GM23248 (cell line): ENCODE measurements at regions not wholly inside any gene's neighbourhood (a gene's known extent, or its start where the extent isn't known, plus 50 kb on each side); places are given as distances from the start of the nearest gene placed in this dataset.

Source experiments
- DNase-seq: peaks from one replicate; pipeline ENCODE4 v3.0.0-alpha.2; 2015
- H2AFZ ChIP-seq: fragments of 200-600 bp; sonication (generic); 2 replicates; pipeline ENCODE4 v1.6.1; 2016; ENCODE audit warnings: antibody characterized with exemption
- H3F3A ChIP-seq: fragments of 200-600 bp; sonication (generic); 2 replicates; pipeline ENCODE4 v1.6.1; 2016; ENCODE audit warnings: mild to moderate bottlenecking, antibody characterized with exemption, mixed run types; ENCODE audit not compliant: insufficient read depth
- H3K27ac ChIP-seq: fragments of 200-600 bp; sonication (generic); 2 replicates; pipeline ENCODE4 v1.5.1; 2016; ENCODE audit warnings: mild to moderate bottlenecking
- H3K27me3 ChIP-seq: fragments of 200-600 bp; sonication (generic); replicated peaks from 2 replicates; pipeline ENCODE4 v1.6.1; 2016; ENCODE audit warnings: mild to moderate bottlenecking; ENCODE audit not compliant: insufficient read depth
- H3K36me3 ChIP-seq: fragments of 200-600 bp; sonication (generic); 2 replicates; pipeline ENCODE4 v1.6.1; 2016; ENCODE audit warnings: low read depth, mild to moderate bottlenecking
- H3K4me1 ChIP-seq: fragments of 200-600 bp; sonication (generic); 2 replicates; pipeline ENCODE4 v1.6.1; 2016; ENCODE audit warnings: mild to moderate bottlenecking; ENCODE audit not compliant: insufficient read depth
- H3K4me2 ChIP-seq: fragments of 200-600 bp; sonication (generic); one replicate; pipeline ENCODE4 v1.6.1; 2016; ENCODE audit warnings: mild to moderate bottlenecking; ENCODE audit not compliant: unreplicated experiment
- H3K4me3 ChIP-seq: fragments of 200-600 bp; sonication (generic); 2 replicates; pipeline ENCODE4 v1.5.1; 2016; ENCODE audit warnings: mild to moderate bottlenecking
- H3K79me2 ChIP-seq: fragments of 200-600 bp; sonication (generic); 2 replicates; pipeline ENCODE4 v1.6.1; 2016; ENCODE audit warnings: mild to moderate bottlenecking; ENCODE audit not compliant: insufficient read depth
- H3K9ac ChIP-seq: fragments of 200-600 bp; sonication (generic); 2 replicates; pipeline ENCODE4 v1.6.1; 2016; ENCODE audit warnings: mild to moderate bottlenecking
- H3K9me2 ChIP-seq: fragments of 200-600 bp; sonication (generic); 2 replicates; pipeline ENCODE4 v1.6.1; 2016; ENCODE audit warnings: mixed run types, mild to moderate bottlenecking, moderate library complexity; ENCODE audit not compliant: insufficient read depth
- H3K9me3 ChIP-seq: fragments of 200-600 bp; sonication (generic); one replicate; pipeline ENCODE4 v1.6.1; 2017; ENCODE audit warnings: low read depth
- H4K20me1 ChIP-seq: fragments of 200-600 bp; sonication (generic); 2 replicates; pipeline ENCODE4 v1.6.0; 2016; ENCODE audit not compliant: insufficient read depth
- EZH2 ChIP-seq: fragments of 200-600 bp; sonication (generic); IDR thresholded peaks from 2 replicates; pipeline ENCODE4 v1.6.1; 2018; ENCODE audit warnings: antibody characterized with exemption, mild to moderate bottlenecking; ENCODE audit not compliant: insufficient read depth, poor library complexity, severe bottlenecking
- EZH2phosphoT487 ChIP-seq: fragments of 200-600 bp; sonication (generic); IDR thresholded peaks from 2 replicates; pipeline ENCODE4 v1.6.1; 2018; ENCODE audit warnings: antibody characterized with exemption, moderate library complexity, mild to moderate bottlenecking, low read depth; ENCODE audit not compliant: insufficient read depth
- WGBS, 2 experiments: methylation state at CpG; one replicate each; pipeline ENCODE4 v1.1.6; 2015 to 2017; ENCODE audit warnings: low lambda C conversion rate in 2 of 2, low coverage in 1 of 2; ENCODE audit errors: missing lambda C conversion rate in 2 of 2; 5-methylcytosine and 5-hydroxymethylcytosine counted together
- in situ Hi-C: fragments of 300-500 bp; cut with MboI; formaldehyde crosslinking; loops from 2 replicates; pipeline ENCODE4 v1.15.0; 2020

DNA sequence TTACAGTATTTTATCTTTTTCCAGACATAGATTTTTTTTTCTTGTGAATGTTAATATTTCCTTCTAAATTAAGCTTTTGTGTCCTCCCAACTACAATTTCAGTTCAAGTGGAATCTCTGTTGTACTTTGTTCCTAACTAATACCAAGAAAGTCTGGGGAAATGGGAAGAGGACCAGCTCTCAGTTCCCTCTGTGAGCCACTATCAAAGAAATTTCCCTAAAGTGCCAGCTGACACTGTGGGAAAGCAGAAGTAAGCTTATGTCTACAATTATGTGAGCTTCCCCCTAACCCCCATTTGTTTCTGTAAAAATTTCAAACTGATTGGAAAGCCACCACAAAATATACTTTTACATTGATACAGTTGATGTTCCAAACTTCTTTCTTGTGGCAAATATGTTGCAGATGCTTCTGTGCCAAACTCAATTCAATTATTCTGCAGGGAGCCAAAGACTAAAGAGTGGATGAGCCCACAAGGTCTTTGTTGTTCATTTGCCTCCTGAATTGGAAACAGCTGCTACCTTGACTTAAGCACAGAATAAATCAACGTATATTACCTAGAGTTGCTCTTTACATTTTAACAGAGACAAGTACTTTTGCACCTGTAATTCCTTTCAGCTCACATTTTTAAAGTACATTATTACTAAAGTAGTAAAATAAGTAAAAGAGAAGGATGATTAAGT lies 306.6 kb downstream of the PTH2R start:
- no peak for DNase-seq
- no peak overlapping the region for H3K27ac ChIP-seq

DNA sequence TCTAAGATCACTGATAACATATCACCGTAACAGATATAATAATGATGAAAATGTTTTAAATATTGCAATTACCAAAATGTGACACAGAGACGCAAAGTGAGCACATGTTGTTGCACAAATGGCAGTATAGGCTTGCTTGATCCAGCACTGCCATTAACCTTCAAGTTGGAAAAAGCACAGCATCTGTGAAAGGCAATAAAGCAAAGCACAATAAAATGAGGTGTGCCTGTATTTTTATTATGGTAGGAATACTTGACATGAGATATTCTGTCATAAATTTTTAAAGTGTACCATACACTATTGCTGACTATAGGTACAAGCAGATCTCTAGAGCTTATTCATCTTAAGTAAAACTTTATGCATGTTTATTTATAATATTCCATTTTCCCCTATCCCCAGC lies 312.2 kb downstream of the PTH2R start:
- Histone ChIP-seq H3K9ac (no peak overlapping the region), H3F3A (no peaks in the 10 kb centered on the region), H3K9me2 (no peaks in the 10 kb centered on the region), H2AFZ (no peak overlapping the region), H3K9me3 (no peaks in the 10 kb centered on the region), H3K4me2 (no peak overlapping the region), H4K20me1 (no peaks in the 10 kb centered on the region), H3K79me2 (no peaks in the 10 kb centered on the region), H3K27ac (no peak overlapping the region), H3K36me3 (no peaks in the 10 kb centered on the region), H3K4me1 (no peaks in the 10 kb centered on the region), H3K4me3 (no peak overlapping the region), H3K27me3 (no peaks in the 10 kb centered on the region)
- in situ Hi-C loops, result no loop called here
- TF ChIP-seq EZH2 (no peak), EZH2phosphoT487 (no peak)
- no peak for DNase-seq
- 23 to 36% methylated on average over 2 of the region's 2 CpGs for WGBS, 2 experiments

More for the DNA sequence above, 306.6 kb downstream of the PTH2R start:
- in situ Hi-C loops, result no loop called here
- TF ChIP-seq EZH2phosphoT487 (no peak), EZH2 (no peak)
- Histone ChIP-seq H2AFZ (no peak overlapping the region), H3K4me2 (no peak overlapping the region), H3K4me3 (no peak overlapping the region), H3K79me2 (no peaks in the 10 kb centered on the region), H3K27me3 (no peaks in the 10 kb centered on the region), H3K36me3 (no peaks in the 10 kb centered on the region), H3K9me3 (no peaks in the 10 kb centered on the region), H3K9me2 (no peaks in the 10 kb centered on the region), H3F3A (no peaks in the 10 kb centered on the region), H3K4me1 (no peaks in the 10 kb centered on the region), H4K20me1 (no peaks in the 10 kb centered on the region), H3K9ac (no peak overlapping the region)
- WGBS, 2 experiments, result 2 to 7% methylated on average over 1 of the region's 1 CpG

DNA sequence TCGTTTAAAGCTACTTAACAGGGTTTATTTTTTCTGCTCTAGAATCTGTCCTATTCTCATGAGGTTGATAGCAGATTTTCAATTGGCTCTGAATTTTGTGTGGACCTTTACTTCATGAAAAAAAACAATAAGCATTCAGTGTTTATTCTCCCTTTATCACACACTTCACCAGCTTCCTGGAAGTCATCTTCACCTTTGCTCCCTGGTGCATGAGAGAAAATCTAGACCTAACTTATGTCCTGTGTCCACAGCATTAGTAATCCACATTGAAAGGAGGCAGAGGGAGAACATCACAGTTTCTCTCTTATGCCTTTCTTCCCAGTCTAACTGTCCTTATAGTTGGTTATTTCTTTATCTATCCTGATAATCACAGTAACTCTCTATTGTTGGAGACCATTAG lies 316.1 kb downstream of the PTH2R start:
- H3K4me2 ChIP-seq, result no peak overlapping the region
- H4K20me1 ChIP-seq, result no peaks in the 10 kb centered on the region
- no peaks in the 10 kb centered on the region for H3F3A ChIP-seq
- DNase-seq, result no peak
- H3K27me3 ChIP-seq, result no peaks in the 10 kb centered on the region
- WGBS, 2 experiments, result 0% methylated on average over 1 of the region's 1 CpG
- no peak overlapping the region for H2AFZ ChIP-seq
- TF ChIP-seq EZH2 (no peak), EZH2phosphoT487 (no peak)
- H3K4me1 ChIP-seq, result no peaks in the 10 kb centered on the region
- no peaks in the 10 kb centered on the region for H3K9me2 ChIP-seq
- no peak overlapping the region for H3K4me3 ChIP-seq
- H3K9ac ChIP-seq, result no peak overlapping the region
- in situ Hi-C loops, result no loop called here
- H3K79me2 ChIP-seq, result no peaks in the 10 kb centered on the region
- H3K27ac ChIP-seq, result no peak overlapping the region
- no peaks in the 10 kb centered on the region for H3K9me3 ChIP-seq
- H3K36me3 ChIP-seq, result no peaks in the 10 kb centered on the region

DNA sequence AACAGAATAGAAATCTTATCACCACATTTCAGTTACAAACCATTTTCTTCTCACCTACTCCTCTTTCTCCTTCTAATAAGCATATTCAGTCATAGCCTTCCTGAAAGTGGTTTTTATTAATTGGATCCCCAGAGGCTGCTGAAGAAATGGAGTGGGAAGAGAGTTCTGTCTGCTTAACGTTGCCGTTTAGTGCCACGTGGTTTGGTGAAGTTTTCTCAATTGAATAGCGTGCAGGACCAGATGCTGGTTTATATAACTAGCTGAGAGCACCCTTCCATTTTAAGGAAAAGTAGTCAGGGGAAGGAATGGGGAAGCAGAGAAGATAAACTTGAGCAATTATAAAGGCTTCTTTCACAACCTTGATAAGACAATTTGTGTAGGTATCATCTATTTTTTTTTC lies 318.7 kb downstream of the PTH2R start:
- Histone ChIP-seq H3F3A (no peaks in the 10 kb centered on the region), H3K4me1 (no peaks in the 10 kb centered on the region), H3K9me2 (no peaks in the 10 kb centered on the region), H3K4me2 (no peak overlapping the region), H3K9me3 (no peaks in the 10 kb centered on the region), H3K79me2 (no peaks in the 10 kb centered on the region), H3K4me3 (no peak overlapping the region), H3K9ac (no peak overlapping the region), H3K36me3 (no peaks in the 10 kb centered on the region), H3K27ac (no peak overlapping the region), H3K27me3 (no peaks in the 10 kb centered on the region), H2AFZ (no peak overlapping the region), H4K20me1 (no peaks in the 10 kb centered on the region)
- 0 to 2% methylated on average over 4 of the region's 4 CpGs for WGBS, 2 experiments
- no peak for TF ChIP-seq EZH2
- no peak for TF ChIP-seq EZH2phosphoT487
- in situ Hi-C loops, result no loop called here
- DNase-seq, result no peak
